Fibroblast of skin of right biceps (primary cell): ENCODE measurements at regions not wholly inside any gene's neighbourhood (a gene's known extent, or its start where the extent isn't known, plus 50 kb on each side); places are given as distances from the start of the nearest gene placed in this dataset.
"Not testable (repeated sequence)": the region's sequence is repeated elsewhere in the genome, so short reads cannot be mapped to it uniquely, and the experiment has no call there.

ENCODE experiments used
- DNase-seq: peaks from one replicate; pipeline ENCODE4 v3.0.0-alpha.2; 2013

- DNase-seq: no peak
These were observed 149.0 kb upstream of the GOT2 start for GRCh38 chr16:58883131-58883530.

- no peak for DNase-seq
These were observed 148.2 kb upstream of the GOT2 start for GRCh38 chr16:58882292-58882691.

- DNase-seq: not testable (repeated sequence)
These were observed 144.5 kb upstream of the GOT2 start for GRCh38 chr16:58878641-58879040.

- no peak for DNase-seq
These were observed 132.8 kb upstream of the GOT2 start for GRCh38 chr16:58866935-58867334.

GRCh38 chr16:58863761-58864160 is 129.6 kb upstream of the GOT2 start:
- no peak for DNase-seq

- no peak for DNase-seq
These were observed 128.9 kb upstream of the GOT2 start for GRCh38 chr16:58863042-58863441.

GRCh38 chr16:58862334-58863021 is 128.4 kb upstream of the GOT2 start:
- no peak for DNase-seq

- DNase-seq: no peak
These were observed 126.0 kb upstream of the GOT2 start for GRCh38 chr16:58859958-58860669.

GRCh38 chr16:58858577-58858976 is 124.5 kb upstream of the GOT2 start:
- DNase-seq: not testable (repeated sequence)

- no peak for DNase-seq
These were observed 121.3 kb upstream of the GOT2 start for GRCh38 chr16:58855291-58855863.

GRCh38 chr16:58853854-58854791 is 120.0 kb upstream of the GOT2 start:
- DNase-seq: no peak

GRCh38 chr16:58850678-58851020 is 116.5 kb upstream of the GOT2 start:
- DNase-seq: no peak

GRCh38 chr16:58850019-58850677 is 116.0 kb upstream of the GOT2 start:
- no peak for DNase-seq

GRCh38 chr16:58848662-58849002 is 114.5 kb upstream of the GOT2 start:
- peak; percentile 18 for DNase-seq

- DNase-seq: no peak
These were observed 114.0 kb upstream of the GOT2 start for GRCh38 chr16:58847902-58848661.

GRCh38 chr16:58846226-58846625 is 112.1 kb upstream of the GOT2 start:
- DNase-seq: not testable (repeated sequence)

- DNase-seq: peak; percentile 42
These were observed 109.6 kb upstream of the GOT2 start for GRCh38 chr16:58843675-58844074.

- DNase-seq: no peak
These were observed 108.6 kb upstream of the GOT2 start for GRCh38 chr16:58842746-58843145.

- DNase-seq: no peak
These were observed 108.0 kb upstream of the GOT2 start for GRCh38 chr16:58842156-58842555.

GRCh38 chr16:58837950-58838349 is 103.8 kb upstream of the GOT2 start:
- no peak for DNase-seq

- DNase-seq: no peak
These were observed 102.3 kb upstream of the GOT2 start for GRCh38 chr16:58836427-58836826.

- DNase-seq: peak; percentile 11
These were observed 98.3 kb upstream of the GOT2 start for GRCh38 chr16:58832386-58832895.
